ENCODE measurements at regions not wholly inside any gene's neighbourhood (a gene's known extent, or its start where the extent isn't known, plus 50 kb on each side); places are given as distances from the start of the nearest gene placed in this dataset.

DNA sequence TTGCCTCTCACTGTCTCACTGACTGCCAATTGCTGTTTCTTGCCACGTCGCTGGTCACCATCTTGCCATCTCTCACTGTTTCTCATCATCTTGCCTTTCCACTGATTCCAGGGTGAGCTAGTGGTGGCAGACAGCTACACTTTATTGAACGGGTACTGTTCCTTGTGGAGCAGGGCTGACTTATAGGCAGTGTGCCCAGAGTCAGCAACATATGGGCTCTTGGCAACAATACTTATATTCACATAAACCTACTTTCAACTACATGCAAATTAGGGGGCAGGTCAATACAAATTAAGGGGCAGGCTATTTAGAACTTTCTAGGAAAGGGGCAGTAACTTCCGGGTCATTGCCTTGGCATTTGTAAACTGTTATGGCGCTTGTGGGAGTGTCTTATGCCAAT lies 186.2 kb upstream of the SYNDIG1 start:
- in situ Hi-C loops (cut with MboI) = no loop called here
- H3K4me1 ChIP-seq (replicated peaks in 1 of 2; ENCODE audit: control insufficient read depth in 2 of 2, insufficient read depth in 2 of 2, low read length in 2 of 2) = no peaks in the 10 kb centered on the region
- no peak for ATAC-seq
- H3K27me3 ChIP-seq (ENCODE audit: control insufficient read depth in 2 of 2, insufficient read depth in 2 of 2, low read length in 2 of 2) = no peaks in the 10 kb centered on the region
- intact Hi-C loops (cut with micrococcal nuclease) = no loop called here
- H3K9ac ChIP-seq (ENCODE audit: insufficient read depth in 1 of 2, low read depth in 2 of 2, low read length in 2 of 2) = no peak overlapping the region
- no peaks in the 10 kb centered on the region for H3K9me3 ChIP-seq (replicated peaks; ENCODE audit: control insufficient read depth, insufficient read depth, low read depth, low read length)
- BruUV-seq (replicated peaks) = no TSS peak
- ChIA-PET CTCF (ENCODE audit: low intra/inter-chr PET ratio) (no interaction called here), POLR2A (interaction anchor here (0.6 kb wide), 1 partner anchor 723 kb away, joined by 3 read pairs; no protein-coding TSS in a partner anchor)
- 3% methylated on average over 5 of the region's 5 CpGs for WGBS (ENCODE audit: insufficient coverage, low coverage, missing lambda C conversion rate)
- H3K27ac ChIP-seq (ENCODE audit: extremely low read depth, low read depth, low read length) = no peak overlapping the region
- TF ChIP-seq ZBTB9 (CRISPR knock-in tag; IDR thresholded peaks at IDR 0.05) = no peak
- TF ChIP-seq, protein P1, sequence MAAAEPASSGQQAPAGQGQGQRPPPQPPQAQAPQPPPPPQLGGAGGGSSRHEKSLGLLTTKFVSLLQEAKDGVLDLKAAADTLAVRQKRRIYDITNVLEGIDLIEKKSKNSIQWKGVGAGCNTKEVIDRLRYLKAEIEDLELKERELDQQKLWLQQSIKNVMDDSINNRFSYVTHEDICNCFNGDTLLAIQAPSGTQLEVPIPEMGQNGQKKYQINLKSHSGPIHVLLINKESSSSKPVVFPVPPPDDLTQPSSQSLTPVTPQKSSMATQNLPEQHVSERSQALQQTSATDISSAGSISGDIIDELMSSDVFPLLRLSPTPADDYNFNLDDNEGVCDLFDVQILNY (CRISPR knock-in tag; IDR thresholded peaks at IDR 0.05) = no peak
- TF ChIP-seq, protein P2, sequence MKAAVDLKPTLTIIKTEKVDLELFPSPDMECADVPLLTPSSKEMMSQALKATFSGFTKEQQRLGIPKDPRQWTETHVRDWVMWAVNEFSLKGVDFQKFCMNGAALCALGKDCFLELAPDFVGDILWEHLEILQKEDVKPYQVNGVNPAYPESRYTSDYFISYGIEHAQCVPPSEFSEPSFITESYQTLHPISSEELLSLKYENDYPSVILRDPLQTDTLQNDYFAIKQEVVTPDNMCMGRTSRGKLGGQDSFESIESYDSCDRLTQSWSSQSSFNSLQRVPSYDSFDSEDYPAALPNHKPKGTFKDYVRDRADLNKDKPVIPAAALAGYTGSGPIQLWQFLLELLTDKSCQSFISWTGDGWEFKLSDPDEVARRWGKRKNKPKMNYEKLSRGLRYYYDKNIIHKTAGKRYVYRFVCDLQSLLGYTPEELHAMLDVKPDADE (conservative IDR thresholded peaks at IDR 0.05; ENCODE audit: control insufficient read depth, low read depth, low read length) = no peak
- TF ChIP-seq RFX1 (IDR thresholded peaks at IDR 0.05) = 0 out of 2 replicates have a peak, but pooled peaks have one; percentile 17
- no peak for TF ChIP-seq ZNF589 (CRISPR knock-in tag; IDR thresholded peaks at IDR 0.05; ENCODE audit: low read depth)
- TF ChIP-seq ZNF140 (CRISPR knock-in tag; IDR thresholded peaks at IDR 0.05) = no peak
- no peak for FAIRE-seq
- DNase-seq (ENCODE audit: extremely low read depth in 1 of 4, low spot score in 3 of 4) = no peak
- no peak overlapping the region for H3K4me3 ChIP-seq
- H2AFZ ChIP-seq (ENCODE audit: low read depth, low read length) = no peak overlapping the region
- no peaks in the 10 kb centered on the region for H3K79me2 ChIP-seq (ENCODE audit: control insufficient read depth, insufficient read depth, low read length)
- no peaks in the 10 kb centered on the region for H3K9me1 ChIP-seq (ENCODE audit: control insufficient read depth, insufficient read depth, low read length)
- no peaks in the 10 kb centered on the region for H3K36me3 ChIP-seq (ENCODE audit: control insufficient read depth, insufficient read depth, low read length)
- no peak overlapping the region for H3K4me2 ChIP-seq (ENCODE audit: insufficient read depth, low read length)
- H4K20me1 ChIP-seq (replicated peaks; ENCODE audit: control insufficient read depth, insufficient read depth, low read length) = no peaks in the 10 kb centered on the region

Measured in K562 (cell line).